Transverse colon (tissue), 4 donors: ENCODE measurements at regions not wholly inside any gene's neighbourhood (a gene's known extent, or its start where the extent isn't known, plus 50 kb on each side); places are given as distances from the start of the nearest gene placed in this dataset.

ENCODE experiments used
- POLR2A ChIP-seq: fragments of 450-650 bp; IDR thresholded peaks from one replicate; pipeline ENCODE4 v1.6.1; 2016; ENCODE audit warnings: antibody characterized with exemption, mild to moderate bottlenecking, moderate library complexity
- POLR2AphosphoS5 ChIP-seq, 3 donors: sonication (generic); formaldehyde crosslinking; IDR thresholded peaks; one replicate each; pipeline ENCODE4 v1.6.1; 2016; ENCODE audit warnings: antibody characterized with exemption in 3 of 3
- TF ChIP-seq, protein P1 (sequence below), 5 experiments: fragments of 200-600 bp in 3 of 5; fragments of 450-650 bp in 2 of 5; sonication (generic) in 3 of 5; IDR thresholded peaks; 1 replicate in 2 of 5; 2 replicates in 3 of 5; pipeline ENCODE4 v1.5.1; 2016 to 2017; ENCODE audit warnings: antibody characterized with exemption in 5 of 5, inconsistent platforms in 3 of 5, mild to moderate bottlenecking in 2 of 5, moderate library complexity in 1 of 5

DNA sequence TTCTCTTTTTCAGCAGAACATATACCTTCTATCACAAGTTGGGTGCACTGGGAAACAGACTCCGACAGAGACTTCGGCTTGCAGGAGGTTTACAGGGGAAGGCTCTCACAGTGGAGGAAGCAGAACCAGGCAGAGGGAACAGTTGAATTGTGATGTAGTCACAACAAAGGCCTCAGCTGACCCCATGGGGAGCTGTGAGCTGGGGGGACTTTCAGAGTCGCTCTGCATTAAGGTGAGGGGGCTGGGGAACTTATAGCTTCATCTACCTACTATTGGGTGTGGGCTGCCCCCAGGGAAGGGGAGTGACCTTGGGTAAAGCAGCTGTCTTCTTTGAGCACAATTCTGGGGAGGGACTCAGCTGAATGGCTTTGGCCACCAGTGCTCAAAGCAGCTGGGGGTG is 94.9 kb upstream of the POU3F1 start:
- no peak for TF ChIP-seq POLR2A
- TF ChIP-seq, protein P1, sequence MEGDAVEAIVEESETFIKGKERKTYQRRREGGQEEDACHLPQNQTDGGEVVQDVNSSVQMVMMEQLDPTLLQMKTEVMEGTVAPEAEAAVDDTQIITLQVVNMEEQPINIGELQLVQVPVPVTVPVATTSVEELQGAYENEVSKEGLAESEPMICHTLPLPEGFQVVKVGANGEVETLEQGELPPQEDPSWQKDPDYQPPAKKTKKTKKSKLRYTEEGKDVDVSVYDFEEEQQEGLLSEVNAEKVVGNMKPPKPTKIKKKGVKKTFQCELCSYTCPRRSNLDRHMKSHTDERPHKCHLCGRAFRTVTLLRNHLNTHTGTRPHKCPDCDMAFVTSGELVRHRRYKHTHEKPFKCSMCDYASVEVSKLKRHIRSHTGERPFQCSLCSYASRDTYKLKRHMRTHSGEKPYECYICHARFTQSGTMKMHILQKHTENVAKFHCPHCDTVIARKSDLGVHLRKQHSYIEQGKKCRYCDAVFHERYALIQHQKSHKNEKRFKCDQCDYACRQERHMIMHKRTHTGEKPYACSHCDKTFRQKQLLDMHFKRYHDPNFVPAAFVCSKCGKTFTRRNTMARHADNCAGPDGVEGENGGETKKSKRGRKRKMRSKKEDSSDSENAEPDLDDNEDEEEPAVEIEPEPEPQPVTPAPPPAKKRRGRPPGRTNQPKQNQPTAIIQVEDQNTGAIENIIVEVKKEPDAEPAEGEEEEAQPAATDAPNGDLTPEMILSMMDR (IDR thresholded peaks at IDR 0.05), result no peak
- TF ChIP-seq POLR2AphosphoS5 (IDR thresholded peaks at IDR 0.05), result no peak
